GM12874 (cell line): ENCODE measurements at regions not wholly inside any gene's neighbourhood (a gene's known extent, or its start where the extent isn't known, plus 50 kb on each side); places are given as distances from the start of the nearest gene placed in this dataset.

Experiments
- TF ChIP-seq, protein P1 (sequence below): IDR thresholded peaks from 2 replicates; pipeline ENCODE4 v1.5.1; 2011; ENCODE audit warnings: low read depth, mild to moderate bottlenecking, control low read depth, low read length, moderate library complexity; ENCODE audit not compliant: insufficient read depth

DNA sequence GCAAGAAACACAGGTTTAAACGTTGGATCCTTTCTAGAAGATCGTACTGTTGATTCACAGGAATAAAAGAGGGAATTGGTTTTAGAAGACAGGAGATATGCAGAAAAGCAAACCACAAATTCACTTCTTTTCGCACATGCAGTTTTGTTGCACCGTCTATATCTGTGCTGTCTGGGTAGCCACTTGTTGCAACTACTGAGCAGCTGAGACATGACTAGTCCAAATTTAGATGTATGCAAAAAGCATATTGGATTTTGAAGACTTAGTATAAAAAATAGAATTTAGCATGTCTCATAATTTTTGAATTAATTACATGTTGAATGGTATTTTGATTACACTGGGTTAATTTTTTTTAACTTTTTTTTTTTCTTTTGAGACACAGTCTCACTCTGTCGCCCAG, 176.3 kb downstream of the KLF12 start:
- TF ChIP-seq, protein P1, sequence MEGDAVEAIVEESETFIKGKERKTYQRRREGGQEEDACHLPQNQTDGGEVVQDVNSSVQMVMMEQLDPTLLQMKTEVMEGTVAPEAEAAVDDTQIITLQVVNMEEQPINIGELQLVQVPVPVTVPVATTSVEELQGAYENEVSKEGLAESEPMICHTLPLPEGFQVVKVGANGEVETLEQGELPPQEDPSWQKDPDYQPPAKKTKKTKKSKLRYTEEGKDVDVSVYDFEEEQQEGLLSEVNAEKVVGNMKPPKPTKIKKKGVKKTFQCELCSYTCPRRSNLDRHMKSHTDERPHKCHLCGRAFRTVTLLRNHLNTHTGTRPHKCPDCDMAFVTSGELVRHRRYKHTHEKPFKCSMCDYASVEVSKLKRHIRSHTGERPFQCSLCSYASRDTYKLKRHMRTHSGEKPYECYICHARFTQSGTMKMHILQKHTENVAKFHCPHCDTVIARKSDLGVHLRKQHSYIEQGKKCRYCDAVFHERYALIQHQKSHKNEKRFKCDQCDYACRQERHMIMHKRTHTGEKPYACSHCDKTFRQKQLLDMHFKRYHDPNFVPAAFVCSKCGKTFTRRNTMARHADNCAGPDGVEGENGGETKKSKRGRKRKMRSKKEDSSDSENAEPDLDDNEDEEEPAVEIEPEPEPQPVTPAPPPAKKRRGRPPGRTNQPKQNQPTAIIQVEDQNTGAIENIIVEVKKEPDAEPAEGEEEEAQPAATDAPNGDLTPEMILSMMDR: no peak

DNA sequence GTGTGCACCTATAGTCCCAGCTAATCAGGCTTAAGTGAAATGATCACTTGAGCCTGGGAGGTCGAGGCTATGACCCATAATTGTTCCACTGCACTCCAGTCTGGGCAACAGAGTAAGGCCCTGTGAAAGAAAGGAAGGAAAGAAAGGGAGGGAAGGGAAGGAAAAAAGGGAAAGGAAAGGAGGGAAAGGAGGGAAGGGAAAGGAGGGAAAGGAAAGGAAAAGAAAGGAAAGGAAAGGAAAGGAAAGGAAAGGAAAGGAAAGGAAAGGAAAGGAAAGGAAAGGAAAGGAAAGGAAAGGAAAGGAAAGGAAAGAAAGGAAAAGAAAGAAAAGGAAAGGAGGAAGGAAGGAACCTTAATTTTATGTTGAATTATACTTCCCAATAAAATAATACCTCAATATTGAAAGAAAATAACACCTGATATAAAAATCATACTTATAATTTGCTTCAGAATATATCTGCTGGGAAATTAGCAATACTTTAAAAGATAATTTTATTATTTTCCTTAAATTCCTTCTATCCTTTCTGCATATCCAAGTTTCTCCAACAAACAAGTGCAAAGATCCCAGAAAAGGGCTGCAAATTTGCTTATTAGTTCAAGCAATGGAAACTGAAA, 177.3 kb downstream of the KLF12 start:
- TF ChIP-seq, protein P1: no peak

DNA sequence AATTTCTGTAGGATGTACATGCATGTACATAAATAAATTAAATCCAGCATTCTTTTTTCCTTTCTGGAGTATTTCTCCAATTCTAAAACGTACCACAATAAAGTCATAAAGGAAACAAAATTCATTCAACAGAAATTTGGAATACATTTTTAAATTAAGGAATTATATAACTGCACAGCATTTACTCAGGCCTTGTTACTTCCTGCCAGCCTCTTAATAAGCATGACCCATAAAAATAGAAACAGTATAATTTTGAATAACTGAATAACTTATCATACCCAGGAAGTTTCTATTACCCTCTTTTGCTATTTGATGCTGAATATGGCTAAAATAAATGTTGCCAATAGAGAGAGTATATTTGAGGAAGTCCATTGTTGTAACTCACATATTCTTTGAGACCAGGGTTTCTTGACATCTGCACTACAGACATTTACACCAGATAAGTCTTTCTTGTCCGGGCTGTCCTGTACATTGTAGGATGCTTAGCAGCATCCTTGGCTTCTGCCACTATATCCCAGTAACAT, 178.2 kb downstream of the KLF12 start:
- TF ChIP-seq, protein P1: no peak

DNA sequence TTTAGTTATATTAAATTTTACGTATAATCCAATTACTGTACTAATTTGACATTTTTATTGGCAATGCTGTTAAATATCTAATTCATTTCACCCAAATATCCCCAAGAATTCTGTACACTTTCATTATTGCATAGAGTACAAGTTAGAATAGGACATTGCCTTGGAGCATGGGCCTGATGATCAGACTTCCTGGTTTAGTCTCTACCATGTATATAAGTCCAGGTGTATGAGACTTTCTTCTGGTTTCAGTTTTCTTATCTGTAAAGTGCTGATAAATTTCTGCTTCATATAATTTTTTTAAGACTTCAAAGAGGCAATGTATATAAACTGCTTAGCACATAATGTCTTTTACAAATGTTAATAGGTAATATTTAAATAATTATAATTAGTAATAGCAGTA, 179.4 kb downstream of the KLF12 start:
- TF ChIP-seq, protein P1: no peak

DNA sequence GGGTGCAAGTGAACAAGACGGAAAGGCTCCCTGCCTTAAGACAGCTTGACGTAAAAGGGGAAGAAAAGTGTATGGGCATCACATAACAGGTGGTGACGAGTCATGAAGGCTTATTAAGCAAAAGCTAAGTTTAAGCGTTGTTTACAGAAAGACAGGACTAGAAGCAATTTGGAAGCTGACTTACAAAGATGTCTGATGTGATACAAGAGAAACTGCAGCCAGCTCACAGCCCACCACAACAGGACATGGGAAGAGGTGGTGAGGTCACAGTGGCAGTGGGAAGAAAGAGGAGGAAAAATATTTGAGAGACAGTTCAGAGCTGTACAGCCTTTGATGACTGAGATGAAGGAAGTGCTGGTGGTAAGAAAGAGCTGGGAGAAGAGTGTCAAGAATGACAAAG, 181.6 kb downstream of the KLF12 start:
- TF ChIP-seq, protein P1: no peak

DNA sequence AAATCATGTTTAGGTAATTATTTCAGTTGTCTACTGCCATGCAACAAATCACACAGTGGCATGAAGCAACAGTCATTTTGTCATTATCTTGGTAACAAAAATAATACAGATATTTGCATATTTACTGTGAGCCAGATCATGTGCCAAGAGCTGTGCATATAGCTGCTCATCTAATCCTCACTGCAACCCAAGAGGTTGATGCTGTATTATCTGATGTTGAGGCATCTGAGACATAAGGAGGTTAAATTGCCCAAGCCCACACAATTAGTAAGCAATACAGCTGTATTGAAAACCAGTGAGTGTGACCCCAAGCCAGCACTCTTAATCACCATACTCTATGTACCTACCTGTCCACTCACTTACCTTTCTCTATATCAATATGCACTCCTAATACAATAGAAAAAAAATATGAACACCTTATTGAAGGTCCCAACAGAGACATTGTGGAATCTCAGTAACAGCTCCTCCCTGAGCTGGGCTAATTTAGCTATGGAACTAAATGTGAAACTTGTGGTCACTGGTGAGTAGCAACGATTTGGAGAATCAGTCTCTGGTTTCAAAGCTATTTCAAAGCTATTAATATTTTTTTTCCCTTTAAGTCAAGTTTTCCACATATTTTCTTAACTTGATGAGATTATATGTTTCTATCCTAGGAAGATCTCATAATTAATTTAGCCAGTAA, 185.2 kb downstream of the KLF12 start:
- TF ChIP-seq, protein P1: no peak

DNA sequence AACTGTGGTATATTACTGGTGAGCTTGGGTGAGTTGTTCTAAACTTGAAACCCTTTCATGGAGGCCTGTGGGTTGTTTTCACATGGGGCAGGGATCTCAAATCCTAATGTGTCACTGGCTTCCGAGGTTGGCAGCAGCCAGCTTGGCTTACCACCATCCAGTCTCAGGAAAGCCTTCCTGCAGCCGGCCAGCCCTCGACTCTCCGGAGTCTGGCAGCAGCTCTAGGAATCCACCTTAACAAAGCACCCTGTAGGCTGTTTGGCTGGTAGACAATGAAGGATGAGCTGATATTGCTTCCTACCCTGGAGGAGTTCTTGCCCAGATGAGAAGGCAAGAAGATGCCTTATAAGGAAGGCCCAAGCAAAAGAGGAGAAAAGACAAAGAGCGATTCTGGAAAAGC, 188.3 kb downstream of the KLF12 start:
- TF ChIP-seq, protein P1: no peak
